ENCODE measurements at regions not wholly inside any gene's neighbourhood (a gene's known extent, or its start where the extent isn't known, plus 50 kb on each side); places are given as distances from the start of the nearest gene placed in this dataset.
"Not testable (repeated sequence)": the region's sequence is repeated elsewhere in the genome, so short reads cannot be mapped to it uniquely, and the experiment has no call there.

GRCh38 chr3:5358911-5359310, 171.4 kb downstream of the EDEM1 start:
- ATAC-seq = no peak

GRCh38 chr3:5360453-5360852, 172.9 kb downstream of the EDEM1 start:
- ATAC-seq = no peak

GRCh38 chr3:5366746-5367145, 179.2 kb downstream of the EDEM1 start:
- ATAC-seq = no peak

- not testable (repeated sequence) for ATAC-seq
These were observed 184.0 kb downstream of the EDEM1 start for GRCh38 chr3:5371555-5371954.

- ATAC-seq = peak; percentile 47
These were observed 189.3 kb downstream of the EDEM1 start for GRCh38 chr3:5376761-5377160.

- not testable (repeated sequence) for ATAC-seq
These were observed 191.8 kb downstream of the EDEM1 start for GRCh38 chr3:5379266-5379665.

GRCh38 chr3:5383486-5384263, 196.2 kb downstream of the EDEM1 start:
- ATAC-seq = not testable (repeated sequence)

- ATAC-seq = no peak
These were observed 197.2 kb downstream of the EDEM1 start for GRCh38 chr3:5384557-5385236.

GRCh38 chr3:5388091-5388490, 200.6 kb downstream of the EDEM1 start:
- ATAC-seq = no peak

- peak; percentile 98 for ATAC-seq
These were observed 201.6 kb downstream of the EDEM1 start for GRCh38 chr3:5389057-5389456.

GRCh38 chr3:5390221-5390620, 202.7 kb downstream of the EDEM1 start:
- no peak for ATAC-seq

GRCh38 chr3:5390936-5391625, 203.6 kb downstream of the EDEM1 start:
- ATAC-seq = no peak

GRCh38 chr3:5401002-5401401, 213.5 kb downstream of the EDEM1 start:
- ATAC-seq = no peak

- no peak for ATAC-seq
These were observed 217.2 kb downstream of the EDEM1 start for GRCh38 chr3:5404718-5405117.

GRCh38 chr3:5411786-5412185, 224.3 kb downstream of the EDEM1 start:
- no peak for ATAC-seq

GRCh38 chr3:5423076-5423475, 235.6 kb downstream of the EDEM1 start:
- no peak for ATAC-seq

- no peak for ATAC-seq
These were observed 236.0 kb downstream of the EDEM1 start for GRCh38 chr3:5423523-5423922.

GRCh38 chr3:5425371-5425770, 237.9 kb downstream of the EDEM1 start:
- no peak for ATAC-seq

- ATAC-seq = peak; percentile 87
These were observed 238.8 kb downstream of the EDEM1 start for GRCh38 chr3:5426094-5426883.

GRCh38 chr3:5427021-5427420, 239.5 kb downstream of the EDEM1 start:
- ATAC-seq = no peak

GRCh38 chr3:5427938-5428337, 240.4 kb downstream of the EDEM1 start:
- ATAC-seq = no peak

- peak; percentile 33 for ATAC-seq
These were observed 241.4 kb downstream of the EDEM1 start for GRCh38 chr3:5428607-5429516.

Measured in esophagus mucosa (tissue), 1 donor.